Activated CD8-positive, alpha-beta memory T cell treated with anti-CD3 and anti-CD28 coated beads for 24 hours (primary cell): ENCODE measurements at regions not wholly inside any gene's neighbourhood (a gene's known extent, or its start where the extent isn't known, plus 50 kb on each side); places are given as distances from the start of the nearest gene placed in this dataset.
"Not testable (repeated sequence)": the region's sequence is repeated elsewhere in the genome, so short reads cannot be mapped to it uniquely, and the experiment has no call there.

Experiments used
- DNase-seq: peaks from one replicate; pipeline ENCODE4 v3.0.0-alpha.2; 2020

DNA sequence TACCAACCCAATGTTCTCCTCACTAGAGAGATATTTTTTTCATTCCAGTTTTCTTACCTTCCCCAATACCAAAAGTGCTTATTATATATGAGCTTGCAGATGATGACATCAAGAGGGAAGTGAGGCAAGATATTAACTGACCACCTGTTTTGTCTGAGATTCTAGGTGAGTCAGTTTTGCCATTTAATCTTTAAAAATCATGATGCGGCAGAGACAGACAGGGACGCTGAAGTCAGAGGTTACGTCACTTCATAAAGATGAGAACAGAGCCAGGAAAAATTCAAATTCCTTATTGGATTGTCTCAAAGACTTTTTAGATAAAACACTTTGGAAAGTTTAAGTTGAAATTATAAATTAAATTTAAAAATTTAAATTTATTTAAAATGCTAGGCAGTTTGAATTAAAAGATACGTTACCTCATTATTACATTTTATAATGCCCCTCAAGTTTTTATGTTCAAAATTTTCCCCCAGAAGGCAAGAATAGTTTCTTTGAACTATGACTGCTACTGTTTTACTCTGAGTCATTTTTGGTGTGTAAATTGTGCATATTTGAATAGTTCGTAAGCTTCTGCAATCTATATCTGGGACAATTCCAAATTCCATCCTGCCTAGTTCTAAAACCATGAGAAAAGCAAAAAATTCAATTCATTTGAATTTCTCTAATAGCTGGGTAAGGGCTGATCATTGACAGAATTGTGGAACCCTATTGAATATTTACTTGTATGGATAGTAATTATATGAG is 839.6 kb upstream of the GOT2 start:
- DNase-seq = no peak

DNA sequence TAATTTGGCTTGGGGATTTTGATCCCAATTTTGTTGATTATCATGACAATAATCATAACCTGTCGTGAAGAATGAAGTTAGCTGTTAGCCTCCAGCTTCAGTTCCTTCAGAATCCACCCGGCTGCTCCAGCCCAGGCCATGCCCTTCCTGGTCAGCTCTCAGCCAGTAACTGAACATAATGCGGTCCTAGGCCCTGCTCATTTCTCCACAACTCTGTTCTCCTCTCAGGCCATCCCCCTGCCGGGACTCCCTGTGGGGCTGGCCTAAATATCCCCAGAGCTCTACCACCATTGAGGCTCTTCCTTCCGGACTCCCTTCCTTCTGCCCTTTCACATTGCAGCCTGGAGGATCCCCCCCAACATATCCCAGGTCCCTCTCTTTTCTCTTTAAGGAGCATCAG is 833.4 kb upstream of the GOT2 start:
- DNase-seq = no peak

DNA sequence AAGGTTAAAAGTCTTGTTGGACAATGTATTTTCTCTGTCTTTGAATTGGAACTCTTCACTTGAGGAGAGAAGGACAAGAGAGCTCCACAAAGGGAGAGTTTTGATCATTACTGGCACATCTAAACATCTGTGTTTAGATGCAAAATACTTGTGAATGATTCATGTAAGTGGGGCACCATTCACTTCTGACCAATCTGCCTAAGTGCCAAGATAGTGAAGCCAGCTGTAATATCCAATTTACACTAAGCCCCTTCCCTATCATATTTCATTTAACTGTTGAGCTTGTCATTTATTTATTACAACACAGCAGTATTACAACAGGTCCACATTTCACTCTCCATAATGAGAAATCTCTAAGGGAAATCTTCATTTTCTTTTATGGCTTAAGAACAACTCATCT is 832.3 kb upstream of the GOT2 start:
- no peak for DNase-seq

DNA sequence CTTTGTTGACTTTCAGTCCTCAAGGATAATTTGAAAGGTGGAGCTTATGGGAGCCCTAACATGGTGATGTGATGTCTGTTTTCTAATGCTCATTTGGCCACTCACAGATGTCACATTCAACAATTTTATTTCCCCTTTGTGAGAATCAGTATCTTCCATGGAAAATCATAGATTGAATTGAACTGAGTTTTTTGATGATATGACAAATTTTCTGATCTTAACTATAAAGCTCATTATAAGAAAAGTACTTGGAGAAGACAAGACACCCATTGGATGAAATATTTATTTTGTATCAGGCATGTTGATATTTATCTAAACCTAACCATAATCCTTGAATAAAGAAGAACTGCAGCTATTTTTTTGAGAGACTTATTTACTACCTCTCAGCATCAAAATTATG is 824.6 kb upstream of the GOT2 start:
- DNase-seq = no peak

DNA sequence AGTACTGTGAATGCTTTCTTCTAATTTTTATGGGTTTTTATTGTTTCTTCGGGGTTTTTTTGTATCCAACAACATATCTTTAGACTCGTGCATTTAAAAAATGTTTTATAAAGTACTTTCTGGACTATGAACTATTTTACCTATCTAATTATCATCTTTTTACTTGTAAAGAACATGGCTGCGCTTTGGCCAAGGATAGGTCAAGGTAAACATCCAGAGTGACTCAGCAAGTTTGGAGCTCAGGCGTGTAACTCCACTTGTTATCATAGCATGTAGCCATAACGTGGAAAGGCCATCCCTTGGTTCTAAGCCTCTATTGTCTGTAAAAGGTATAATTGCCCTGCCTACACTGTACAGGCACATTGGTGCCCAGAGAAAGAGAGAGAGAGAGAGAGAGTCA is 818.0 kb upstream of the GOT2 start:
- DNase-seq = no peak

DNA sequence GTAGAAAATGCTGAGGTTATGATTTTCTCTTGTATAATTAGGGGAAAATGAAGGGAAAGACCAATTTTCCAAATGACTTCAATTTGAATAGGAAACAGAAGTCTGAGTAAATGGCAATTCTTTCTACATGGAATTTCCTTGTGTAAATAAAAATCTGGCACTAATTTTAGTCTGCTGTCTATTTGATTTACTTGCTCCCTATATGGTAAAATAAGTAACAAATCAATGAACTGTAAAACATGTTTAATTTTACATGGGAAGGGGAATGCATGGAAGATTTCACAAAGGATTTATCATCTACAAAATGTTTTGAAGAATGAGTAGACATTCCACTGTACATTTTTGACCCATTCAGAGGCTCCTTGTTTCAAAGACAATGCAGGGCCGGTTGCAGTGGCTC is 811.6 kb upstream of the GOT2 start:
- no peak for DNase-seq

DNA sequence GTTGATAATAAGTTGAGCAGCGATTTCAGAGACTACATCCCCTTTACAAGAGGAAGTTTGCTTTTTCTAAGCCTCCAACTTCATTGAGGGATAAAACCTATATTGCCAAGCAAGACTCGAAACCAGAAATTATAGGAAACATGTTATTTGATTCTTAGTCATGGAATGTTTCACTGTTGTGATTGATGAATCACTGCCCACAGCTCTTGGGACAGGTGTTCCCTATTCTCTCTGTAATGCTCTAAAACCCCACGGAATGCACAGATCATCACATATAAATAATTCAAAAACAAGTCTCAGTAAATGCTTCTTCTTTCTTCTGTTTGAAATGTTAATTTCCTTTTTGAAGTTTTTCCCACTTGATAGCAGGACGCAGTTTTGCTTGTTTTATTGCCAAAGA is 809.5 kb upstream of the GOT2 start:
- no peak for DNase-seq

DNA sequence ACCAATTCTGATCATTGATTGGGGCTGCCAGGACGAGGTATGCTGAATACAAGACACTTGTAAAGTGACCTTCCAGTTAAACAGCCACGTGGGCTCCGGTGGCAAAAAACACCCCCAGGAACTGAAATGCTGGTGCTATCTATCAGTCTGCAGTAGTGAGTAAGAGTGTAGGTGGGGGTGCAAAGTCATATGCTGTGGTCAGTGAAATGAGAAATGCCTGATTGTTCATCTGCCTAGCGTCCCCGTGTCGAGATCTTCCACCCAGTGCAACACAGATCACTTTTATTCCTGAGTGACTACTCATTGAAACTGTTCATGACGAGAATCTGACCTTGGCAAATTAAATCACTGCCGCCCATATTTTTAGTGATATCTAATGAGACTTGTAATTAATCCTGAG is 806.5 kb upstream of the GOT2 start:
- no peak for DNase-seq

DNA sequence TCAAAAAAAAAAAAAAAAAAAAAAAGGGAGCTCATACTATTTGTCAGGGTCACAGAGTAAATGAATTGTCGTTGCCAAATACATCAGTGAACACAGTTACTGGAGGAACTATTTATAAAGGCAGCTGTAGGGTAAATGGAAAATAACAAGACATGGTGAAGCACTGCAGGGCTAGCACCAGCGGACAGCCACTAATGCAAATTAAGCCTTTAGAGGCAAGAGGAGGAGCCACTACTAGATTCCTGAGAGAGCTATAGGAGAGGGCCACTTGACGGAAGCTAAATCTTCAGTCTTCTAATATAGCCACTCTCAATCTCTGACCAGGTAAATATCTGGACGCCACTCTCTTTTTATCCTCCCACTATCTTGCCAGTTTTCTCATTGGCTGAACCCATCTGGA is 801.2 kb upstream of the GOT2 start:
- DNase-seq = no peak

DNA sequence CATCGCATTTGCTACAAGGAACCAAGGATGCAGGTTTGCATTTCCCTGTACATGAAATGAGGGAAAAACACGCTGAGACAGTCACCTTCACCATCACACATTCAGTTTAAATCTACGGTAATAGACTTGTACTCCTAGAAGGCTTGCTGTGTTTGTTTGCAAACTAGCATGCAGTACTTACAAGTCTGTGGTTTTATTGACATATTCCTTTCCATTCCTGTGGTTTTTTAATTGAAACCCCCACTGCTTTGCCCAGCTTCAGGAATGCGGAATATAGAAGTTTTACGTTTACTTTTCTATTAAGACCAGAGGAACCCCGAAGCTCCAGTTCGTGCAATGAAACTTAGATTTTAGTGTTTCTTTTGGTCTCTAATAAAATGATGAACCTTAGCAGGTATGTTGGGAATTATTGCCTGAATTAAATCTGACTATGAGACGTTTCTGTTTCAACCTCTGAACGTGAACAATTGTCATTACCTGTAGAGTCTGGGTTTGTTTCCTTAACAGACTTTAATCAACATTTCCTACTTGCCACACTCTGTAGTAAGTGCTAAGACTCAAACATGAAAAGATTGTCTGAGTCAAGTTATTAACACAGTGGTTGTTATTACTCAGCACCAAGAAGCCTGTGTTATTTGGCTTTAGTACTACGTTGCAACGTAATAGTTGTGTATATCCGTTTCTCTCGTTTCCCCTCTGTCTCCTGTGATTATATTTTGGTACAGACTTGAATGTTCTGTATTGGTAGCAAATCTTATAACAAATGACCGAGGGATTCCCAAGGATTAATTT is 793.3 kb upstream of the GOT2 start:
- DNase-seq = no peak

DNA sequence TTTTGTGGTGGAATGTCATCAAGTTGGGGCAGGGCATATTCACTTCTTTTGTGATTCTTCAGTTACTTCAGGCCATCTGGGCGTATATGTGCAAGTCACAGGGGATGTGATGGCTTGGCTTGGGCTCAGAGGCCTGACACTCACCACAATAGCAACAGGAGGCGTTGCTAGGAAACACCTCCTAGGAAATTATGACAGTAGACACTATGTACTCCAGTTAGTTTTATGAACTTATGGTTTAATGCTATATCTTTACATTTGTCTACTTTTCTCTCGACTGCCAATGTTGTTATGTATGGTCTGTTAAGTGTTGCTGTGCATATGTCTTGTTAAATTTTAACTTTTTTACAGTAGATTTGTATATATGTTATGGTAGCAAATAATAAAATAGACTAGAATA is 788.7 kb upstream of the GOT2 start:
- no peak for DNase-seq

DNA sequence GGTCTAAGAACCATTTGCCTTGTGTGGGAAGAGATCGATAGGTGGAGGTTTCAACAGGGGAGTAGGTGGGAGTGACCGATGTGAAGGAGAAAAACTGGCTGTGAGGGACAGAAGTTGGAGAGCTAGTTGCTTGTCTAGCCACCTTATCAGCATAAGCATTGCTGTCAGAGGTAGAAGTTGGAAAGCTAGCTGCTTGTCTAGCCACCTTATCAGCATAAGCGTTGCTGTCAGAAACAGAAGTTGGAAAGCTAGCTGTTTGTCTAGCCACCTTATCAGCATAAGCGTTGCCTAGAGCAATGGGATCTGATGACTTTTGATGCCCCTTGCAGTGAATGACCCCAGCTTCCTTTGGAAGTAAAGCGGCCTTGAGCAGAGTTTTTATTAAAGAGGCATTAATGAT is 784.6 kb upstream of the GOT2 start:
- DNase-seq = not testable (repeated sequence)

DNA sequence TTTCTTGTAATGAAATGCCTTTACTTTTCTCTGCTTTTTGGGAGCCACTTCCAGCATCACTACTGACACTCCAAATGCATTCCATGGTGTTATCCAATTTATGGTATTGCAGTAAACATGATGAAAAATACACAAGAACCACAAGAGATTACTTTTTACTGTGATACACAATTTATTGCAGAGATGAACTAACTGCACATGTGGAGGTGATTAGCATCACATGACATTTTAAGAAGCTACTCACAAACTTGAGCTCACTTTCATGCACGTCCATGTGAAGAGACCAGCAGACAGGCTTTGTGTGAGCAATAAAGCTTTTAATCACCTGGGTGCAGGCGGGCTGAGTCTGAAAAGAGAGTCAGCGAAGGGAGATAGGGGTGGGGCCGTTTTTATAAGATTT is 780.5 kb upstream of the GOT2 start:
- DNase-seq = no peak

DNA sequence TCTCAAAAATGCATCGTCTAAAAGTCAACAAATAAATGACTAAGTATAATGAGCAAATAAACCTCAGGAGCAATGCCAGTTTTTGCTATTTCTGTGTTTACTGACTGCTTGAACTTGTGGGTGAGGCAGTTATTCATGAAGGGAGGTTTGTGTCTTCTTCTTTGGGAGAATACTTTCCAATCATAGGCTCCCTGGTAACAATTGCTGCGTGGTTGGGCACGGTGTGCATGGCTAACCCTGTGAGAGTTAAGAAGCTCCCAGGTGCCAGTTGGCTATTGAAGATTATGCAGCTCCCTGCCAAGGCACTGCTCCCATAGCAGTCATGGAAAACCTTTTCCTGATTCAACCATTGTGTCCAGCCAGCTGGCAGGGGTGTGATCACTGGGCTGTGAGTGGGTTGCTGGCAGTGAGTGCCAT is 775.9 kb upstream of the GOT2 start:
- no peak for DNase-seq

DNA sequence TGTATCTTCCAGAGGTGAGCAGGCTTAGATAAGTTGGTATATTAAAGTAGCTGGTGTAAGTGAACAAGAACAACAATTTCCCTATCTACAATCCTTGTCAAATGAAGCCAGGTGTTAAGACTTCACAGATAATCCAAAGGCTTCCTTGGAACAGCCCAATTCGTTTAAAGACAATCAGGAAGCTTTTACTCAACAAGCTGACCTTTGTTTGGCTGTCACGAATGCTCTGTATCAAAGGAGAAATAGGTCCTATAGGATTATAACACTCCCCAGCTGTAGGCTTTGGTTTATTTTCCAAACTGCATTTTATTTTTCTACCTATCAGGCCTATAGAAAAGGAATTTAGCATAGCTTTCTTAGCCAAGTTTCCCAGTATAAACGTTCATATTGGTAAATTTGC is 766.5 kb upstream of the GOT2 start:
- DNase-seq = no peak

DNA sequence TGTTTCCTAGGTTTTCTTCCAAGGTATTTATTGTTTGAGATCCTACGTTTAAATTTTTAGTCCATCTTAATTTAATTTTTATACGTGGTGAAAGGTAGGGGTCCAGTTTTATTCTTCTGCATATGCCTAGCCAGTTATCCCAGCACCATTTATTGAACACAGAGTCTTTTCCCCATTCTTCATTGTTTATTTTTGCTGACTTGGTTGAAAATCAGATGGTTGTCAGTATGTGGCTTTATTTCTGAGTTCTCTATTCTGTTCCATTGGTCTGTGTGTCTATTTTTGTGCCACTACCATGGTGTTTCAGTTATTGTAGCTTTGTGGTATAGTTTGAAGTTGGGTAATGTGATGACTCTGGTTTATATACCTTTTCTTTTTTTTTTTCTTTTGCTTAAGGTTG is 753.0 kb upstream of the GOT2 start:
- no peak for DNase-seq

DNA sequence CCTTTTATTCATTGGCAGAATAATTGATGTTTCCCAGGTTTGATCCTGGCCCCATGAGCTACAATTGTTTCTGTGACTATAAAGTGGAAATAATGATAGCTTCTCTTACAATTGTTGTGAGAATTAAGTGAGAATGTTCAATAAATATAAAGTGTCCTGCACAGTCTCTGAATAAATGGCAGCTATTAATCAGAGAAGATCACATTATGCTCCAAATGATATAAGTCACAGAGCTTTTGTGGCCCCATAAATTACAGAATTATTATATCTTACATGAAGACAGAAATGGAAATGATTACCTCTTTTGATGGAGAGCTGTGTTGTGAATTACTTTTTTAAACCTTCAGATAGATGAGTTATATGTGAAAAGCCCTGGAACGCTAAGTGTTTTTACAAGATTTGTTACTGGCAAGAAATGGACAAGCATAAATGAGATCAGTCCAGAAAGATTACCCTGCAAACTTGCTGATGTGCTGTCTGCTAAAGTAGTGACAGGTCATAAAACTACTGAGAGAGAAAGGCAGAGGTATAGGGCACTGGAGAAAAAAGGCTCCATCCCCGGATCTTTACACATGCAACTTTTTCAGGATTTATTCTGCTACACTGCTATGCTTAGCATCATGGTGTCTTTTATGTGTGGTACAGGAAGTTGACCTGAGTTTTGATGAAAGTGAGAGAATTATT is 750.9 kb upstream of the GOT2 start:
- no peak for DNase-seq

DNA sequence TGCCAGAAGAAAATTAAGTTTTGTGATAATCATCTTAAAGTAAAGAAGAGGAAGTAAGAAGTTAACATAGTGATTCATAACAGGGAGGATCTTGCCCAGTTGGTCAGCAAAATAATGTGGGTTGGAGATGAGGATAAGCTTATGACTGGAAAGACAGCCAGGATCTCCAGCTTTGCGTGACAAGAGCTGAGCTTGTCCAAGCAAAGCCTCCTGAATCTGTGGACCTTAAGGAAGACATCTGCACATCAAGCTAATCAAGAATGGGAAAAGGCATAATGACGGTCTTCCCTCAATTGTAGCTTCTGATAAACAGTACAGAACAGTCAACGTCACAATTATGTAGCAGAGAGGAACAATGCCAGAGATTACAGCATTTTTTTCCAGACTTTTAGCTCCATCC is 744.7 kb upstream of the GOT2 start:
- DNase-seq = no peak

DNA sequence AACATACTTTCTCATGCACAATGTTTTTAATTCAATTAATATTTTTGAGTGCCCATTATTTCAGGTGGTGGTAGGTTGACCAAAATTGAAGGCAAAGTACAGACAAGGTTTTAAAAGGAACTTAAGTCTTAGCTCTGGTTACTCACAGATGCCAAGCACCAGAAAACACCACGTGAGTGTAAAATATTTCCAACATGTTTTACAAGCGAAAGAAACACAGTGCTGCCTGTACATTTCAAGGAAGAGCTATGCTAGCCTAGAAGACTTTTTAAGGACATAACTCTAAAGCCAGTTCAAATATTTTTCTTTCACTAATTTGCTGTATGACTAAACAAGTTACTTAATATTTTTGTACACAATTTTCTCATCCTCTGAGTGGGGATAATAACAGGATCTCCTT is 736.4 kb upstream of the GOT2 start:
- no peak for DNase-seq

DNA sequence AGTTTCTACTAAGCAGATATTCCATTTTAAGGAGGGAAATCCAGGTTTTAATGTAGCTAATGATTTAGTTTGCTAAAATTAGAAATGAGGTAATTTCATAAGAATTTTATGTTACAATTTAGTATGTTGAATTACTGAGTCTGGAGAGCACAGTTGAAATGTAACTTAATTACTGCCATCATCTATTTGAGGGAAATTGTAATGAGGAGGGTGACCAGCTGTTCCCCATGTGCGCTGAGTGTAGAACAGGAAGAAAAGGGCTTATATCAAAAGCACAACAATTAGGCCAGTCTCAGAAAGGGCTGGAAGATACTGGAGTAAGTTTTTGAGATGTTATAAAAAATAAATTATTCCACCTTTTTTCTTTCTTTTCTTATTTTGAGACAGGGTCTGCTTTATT is 735.1 kb upstream of the GOT2 start:
- DNase-seq = no peak

DNA sequence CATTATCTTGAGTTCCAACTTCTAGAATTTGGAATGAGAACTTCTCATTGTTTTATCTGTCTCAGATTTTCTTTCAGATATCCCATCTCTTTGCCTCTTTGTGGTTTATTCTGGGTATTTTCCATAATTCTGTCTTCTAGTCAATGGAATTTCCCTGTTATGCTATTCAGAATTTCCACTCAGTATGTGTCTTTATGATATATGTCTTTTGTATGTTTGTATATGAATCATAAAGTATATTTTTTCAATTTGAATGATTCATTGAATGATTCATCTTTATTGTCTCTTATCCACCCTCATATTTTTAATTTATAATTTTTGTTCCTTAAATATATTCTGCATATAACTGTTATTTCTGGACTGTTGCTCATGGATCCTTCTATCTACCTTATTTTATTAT is 729.7 kb upstream of the GOT2 start:
- no peak for DNase-seq

DNA sequence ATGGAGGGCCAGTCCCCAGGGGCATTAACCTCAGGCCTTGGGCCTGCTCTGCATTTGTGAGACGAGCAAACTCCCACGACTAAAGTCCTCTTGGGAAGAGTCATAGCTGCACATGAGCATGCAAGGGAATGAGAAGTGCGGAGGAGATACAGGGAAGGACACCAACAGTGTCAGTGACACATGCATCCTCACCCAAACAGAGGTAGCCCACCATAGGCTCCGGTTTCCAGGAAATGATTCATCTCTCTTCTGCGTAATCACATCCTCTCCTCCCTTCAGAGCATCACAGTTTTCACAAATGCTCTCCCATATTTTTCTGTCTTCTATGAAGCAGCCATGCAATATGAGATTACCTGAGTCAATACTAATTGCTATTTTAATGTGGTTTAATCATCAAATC is 725.7 kb upstream of the GOT2 start:
- no peak for DNase-seq

DNA sequence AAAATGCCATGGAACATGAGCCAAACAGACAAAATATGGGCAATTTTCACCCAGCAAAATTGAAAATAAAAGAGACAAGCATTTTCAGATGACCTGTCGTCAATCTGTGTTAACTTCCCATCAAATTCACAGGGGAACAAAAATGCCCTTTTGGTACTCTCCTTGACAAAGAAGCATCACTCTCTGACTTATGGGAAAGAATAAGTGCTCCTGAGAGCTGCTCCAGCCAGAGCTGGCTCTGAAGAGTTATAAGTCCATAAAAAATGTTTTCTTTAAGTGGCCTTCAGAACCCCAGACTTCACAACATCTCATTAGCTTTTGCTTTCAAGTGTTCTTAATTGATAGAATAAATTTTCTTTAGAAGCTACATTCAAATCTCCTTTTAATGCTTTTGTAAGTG is 721.4 kb upstream of the GOT2 start:
- DNase-seq = no peak

DNA sequence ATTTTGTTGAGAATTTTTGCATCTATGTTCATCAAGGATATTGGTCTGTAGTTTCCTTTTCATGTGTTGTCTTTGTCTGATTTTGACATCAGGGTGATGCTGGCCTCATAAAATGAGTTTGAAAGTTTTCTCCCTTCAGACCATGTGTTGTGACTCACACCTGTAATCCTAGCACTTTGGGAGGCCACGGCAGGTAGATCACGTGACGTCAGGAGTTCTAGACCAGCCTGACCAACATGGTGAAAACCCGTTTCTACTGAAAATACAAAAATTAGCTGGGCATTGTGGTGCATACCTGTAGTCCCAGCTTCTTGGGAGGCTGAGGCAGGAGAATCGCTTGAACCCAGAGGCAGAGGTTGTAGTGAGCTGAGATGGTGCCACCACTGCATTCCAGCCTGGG is 716.4 kb upstream of the GOT2 start:
- not testable (repeated sequence) for DNase-seq
